Heart left ventricle (tissue), 16 donors: ENCODE measurements at regions not wholly inside any gene's neighbourhood (a gene's known extent, or its start where the extent isn't known, plus 50 kb on each side); places are given as distances from the start of the nearest gene placed in this dataset.

Experiments
- ATAC-seq, 4 donors: fragments of 200-7000 bp; cut with Tn5 transposase; one replicate each; pipeline ENCODE4 v1.9.1; 2020 to 2022; ENCODE audit warnings: moderate library complexity in 4 of 4, mild to moderate bottlenecking in 3 of 4, moderate number of reproducible peaks in 1 of 4
- DNase-seq, 5 donors: peaks; one replicate each; pipeline ENCODE4 v3.0.0-alpha.2; 2020
- H3K27ac ChIP-seq, 12 donors: fragments of 200-600 bp; sonication (generic) in 4 of 12; one replicate each; pipeline versions ENCODE4 v1.5.0 to v1.8.0; 2016 to 2022; ENCODE audit warnings: mild to moderate bottlenecking in 2 of 12
- H3K27me3 ChIP-seq, 9 donors: fragments of 200-600 bp; sonication (generic) in 2 of 9; one replicate each; pipeline versions ENCODE4 v1.5.1 to v1.8.0; 2016 to 2022; ENCODE audit warnings: mild to moderate bottlenecking in 3 of 9
- H3K36me3 ChIP-seq, 9 donors: fragments of 200-600 bp; sonication (generic) in 2 of 9; one replicate each; pipeline versions ENCODE4 v1.5.0 to v1.8.0; 2018 to 2022; ENCODE audit warnings: mild to moderate bottlenecking in 2 of 9
- H3K4me1 ChIP-seq, 12 donors: fragments of 200-600 bp; sonication (generic) in 4 of 12; one replicate each; pipeline versions ENCODE4 v1.5.0 to v1.8.0; 2016 to 2022; ENCODE audit warnings: mild to moderate bottlenecking in 3 of 12
- H3K4me3 ChIP-seq, 12 donors: fragments of 200-600 bp; sonication (generic) in 4 of 12; one replicate each; pipeline versions ENCODE4 v1.5.0 to v1.8.0; 2017 to 2022; ENCODE audit warnings: mild to moderate bottlenecking in 9 of 12, moderate library complexity in 4 of 12
- H3K9me3 ChIP-seq, 12 donors: fragments of 200-600 bp; sonication (generic) in 4 of 12; one replicate each; pipeline versions ENCODE4 v1.5.0 to v1.8.0; 2016 to 2022; ENCODE audit warnings: mild to moderate bottlenecking in 1 of 12
- POLR2A ChIP-seq, 2 donors: fragments of 450-650 bp; IDR thresholded peaks; one replicate each; pipeline ENCODE4 v1.6.1; 2017; ENCODE audit warnings: antibody characterized with exemption in 2 of 2, mild to moderate bottlenecking in 2 of 2, moderate library complexity in 2 of 2
- WGBS, 4 donors: extraction: QIAGEN DNeasy Blood & Tissue Kit in 2 of 4; methylation state at CpG; one replicate each; pipeline versions ENCODE4 v1.1.5 to v1.1.7; 2013 to 2018; 5-methylcytosine and 5-hydroxymethylcytosine counted together
- intact Hi-C, 10 donors: fragments of 100-400 bp; cut with DNase I; formaldehyde crosslinking; loops; one replicate each; pipeline versions ENCODE4 v1.11.1 to v1.14.2; 2022
- TF ChIP-seq, protein P1 (sequence below), 12 donors: fragments of 200-600 bp; sonication (generic) in 4 of 12; IDR thresholded peaks; one replicate each; pipeline versions ENCODE4 v1.5.0 to v1.8.0; 2018 to 2022; ENCODE audit warnings: antibody characterized with exemption in 12 of 12, mild to moderate bottlenecking in 5 of 12
- donor health status: ischemic (EF 13 %, LVEDD 7.1; RV severe dilation, severe dysfunction).
- donor health status: healthy with polysubstance abuse.
- donor health status: DM: no; HTN: yes; CAD: no.
- donor health status: DM: no; HTN: no; CAD: no.
- donor health status: ischemic (EF 25% LVEDD 6.9; RV normal size, moderate dysfunction).
- donor health status: ischemic (EF 25% LVEDD 5.7; RV mildly dilated, moderate dysfunction).
- donor health status: healthy.
- donor health status: DM: yes; HTN: yes; CAD: no.
- donor health status: ischemic (EF 35%, LVEDD 5.7; RV mildly dilated, moderate dysfunction).
- donor health status: nonischemic (EF 11% LVEDD 7.7; RV severe dilation, severe dysfunction).
- donor health status: DM: yes; HTN: yes; CAD: no.
- donor health status: PGD.
- donor health status: ischemic (EF 29% LVEDD 5.4; RV normal size, mild dysfunction).
- donor health status: nonischemic (EF 23%, LVEDD 6.1; RV moderate dilation, normal function).

- Histone ChIP-seq H3K27ac (no peak overlapping the region), H3K4me1 (peaks cover 0 to 16% (median 0%) of the 10 kb centered on the region in 12 donors), H3K9me3 (no peaks in the 10 kb centered on the region), H3K4me3 (no peak overlapping the region), H3K36me3 (no peaks in the 10 kb centered on the region), H3K27me3 (peaks cover 0 to 9% (median 0%) of the 10 kb centered on the region in 9 donors)
- intact Hi-C loops, result no loop called here
- WGBS, 4 donors, result 93 to 97% (median 95%) methylated on average over 5 of the region's 5 CpGs
- TF ChIP-seq POLR2A (IDR thresholded peaks at IDR 0.05), result no peak
- TF ChIP-seq, protein P1, sequence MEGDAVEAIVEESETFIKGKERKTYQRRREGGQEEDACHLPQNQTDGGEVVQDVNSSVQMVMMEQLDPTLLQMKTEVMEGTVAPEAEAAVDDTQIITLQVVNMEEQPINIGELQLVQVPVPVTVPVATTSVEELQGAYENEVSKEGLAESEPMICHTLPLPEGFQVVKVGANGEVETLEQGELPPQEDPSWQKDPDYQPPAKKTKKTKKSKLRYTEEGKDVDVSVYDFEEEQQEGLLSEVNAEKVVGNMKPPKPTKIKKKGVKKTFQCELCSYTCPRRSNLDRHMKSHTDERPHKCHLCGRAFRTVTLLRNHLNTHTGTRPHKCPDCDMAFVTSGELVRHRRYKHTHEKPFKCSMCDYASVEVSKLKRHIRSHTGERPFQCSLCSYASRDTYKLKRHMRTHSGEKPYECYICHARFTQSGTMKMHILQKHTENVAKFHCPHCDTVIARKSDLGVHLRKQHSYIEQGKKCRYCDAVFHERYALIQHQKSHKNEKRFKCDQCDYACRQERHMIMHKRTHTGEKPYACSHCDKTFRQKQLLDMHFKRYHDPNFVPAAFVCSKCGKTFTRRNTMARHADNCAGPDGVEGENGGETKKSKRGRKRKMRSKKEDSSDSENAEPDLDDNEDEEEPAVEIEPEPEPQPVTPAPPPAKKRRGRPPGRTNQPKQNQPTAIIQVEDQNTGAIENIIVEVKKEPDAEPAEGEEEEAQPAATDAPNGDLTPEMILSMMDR (IDR thresholded peaks at IDR 0.05), result no peak
- ATAC-seq, result no peak
- DNase-seq, result no peak
Observed at GRCh38 chr1:29807689-29808088, 571.4 kb downstream of the PTPRU start.

GRCh38 chr1:29806646-29807319 is 570.5 kb downstream of the PTPRU start:
- peaks cover 0 to 10% (median 0%) of the 10 kb centered on the region in 12 donors for H3K4me1 ChIP-seq
- WGBS, 4 donors, result 67 to 69% (median 68%) methylated on average over 4 of the region's 4 CpGs
- H3K4me3 ChIP-seq, result no peak overlapping the region
- H3K27ac ChIP-seq, result no peak overlapping the region
- ATAC-seq (no peak), DNase-seq (no peak)
- H3K36me3 ChIP-seq, result no peaks in the 10 kb centered on the region
- H3K27me3 ChIP-seq, result peaks cover 0 to 15% (median 0%) of the 10 kb centered on the region in 9 donors
- intact Hi-C loops, result no loop called here
- TF ChIP-seq, protein P1 (IDR thresholded peaks at IDR 0.05), result no peak
- TF ChIP-seq POLR2A (IDR thresholded peaks at IDR 0.05), result no peak
- H3K9me3 ChIP-seq, result no peaks in the 10 kb centered on the region

DNA sequence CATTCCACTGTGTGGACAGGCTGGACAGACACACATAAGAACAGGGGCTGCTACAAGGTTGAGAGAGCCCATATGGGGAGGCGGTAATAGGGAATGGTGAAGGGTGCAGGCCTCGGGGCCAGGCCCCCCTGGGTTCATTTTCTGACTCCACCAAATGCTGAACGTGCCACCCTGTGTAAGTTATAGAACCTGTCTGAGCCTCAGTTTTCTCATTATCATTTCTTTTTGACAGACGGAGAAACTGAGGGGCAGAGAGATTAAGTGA is 569.5 kb downstream of the PTPRU start:
- peaks cover 0 to 3% (median 0%) of the 10 kb centered on the region in 12 donors for H3K4me1 ChIP-seq
- intact Hi-C loops, result no loop called here
- no peak overlapping the region for H3K4me3 ChIP-seq
- no peak overlapping the region for H3K27ac ChIP-seq
- ATAC-seq (no peak), DNase-seq (no peak)
- no peaks in the 10 kb centered on the region for H3K9me3 ChIP-seq
- no peak for TF ChIP-seq POLR2A (IDR thresholded peaks at IDR 0.05)
- TF ChIP-seq, protein P1 (IDR thresholded peaks at IDR 0.05), result no peak
- 92 to 94% (median 93%) methylated on average over 4 of the region's 4 CpGs for WGBS, 4 donors
- peaks cover 0 to 20% (median 4%) of the 10 kb centered on the region in 9 donors for H3K27me3 ChIP-seq
- no peaks in the 10 kb centered on the region for H3K36me3 ChIP-seq

DNA sequence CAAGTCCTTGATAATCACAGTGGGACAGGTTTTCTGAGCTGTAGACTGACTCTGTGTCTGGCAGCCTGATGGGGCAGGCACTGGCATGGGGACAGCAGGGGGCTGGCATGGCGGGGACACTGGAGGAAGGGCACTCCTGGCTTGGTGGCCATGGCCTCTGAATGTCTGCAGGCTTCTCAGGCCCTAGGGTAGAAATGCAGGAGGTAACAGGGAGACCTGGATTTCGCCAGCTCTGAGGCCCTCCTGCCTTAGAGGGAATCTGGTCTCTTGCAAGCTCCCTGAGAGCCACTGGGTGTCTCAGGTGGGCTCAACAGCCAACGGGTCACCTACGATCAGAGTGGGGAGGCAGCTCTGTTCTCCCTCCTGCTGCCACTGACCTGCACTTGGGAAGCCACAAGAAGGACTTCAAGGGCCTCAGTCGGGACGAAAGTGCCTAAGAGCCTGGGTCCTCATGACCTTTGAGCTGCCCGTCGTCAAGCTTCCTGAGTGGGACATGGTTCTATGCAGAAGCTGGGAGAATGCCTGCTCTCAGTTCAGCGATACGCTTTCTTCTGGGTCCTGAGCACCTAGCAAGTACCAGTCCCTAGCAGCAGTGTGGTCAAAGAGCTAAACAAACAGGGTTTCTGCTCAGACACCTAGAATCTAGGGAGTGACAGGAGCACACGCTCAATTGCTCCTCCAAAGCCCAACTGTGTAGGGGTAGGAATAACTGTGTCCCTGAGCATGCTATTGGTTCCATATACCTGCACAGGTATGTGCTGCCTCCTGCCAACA is 569.0 kb downstream of the PTPRU start:
- H3K36me3 ChIP-seq, result no peaks in the 10 kb centered on the region
- no peaks in the 10 kb centered on the region for H3K9me3 ChIP-seq
- 79 to 86% (median 83%) methylated on average over 7 to 11 of the region's 11 CpGs for WGBS, 4 donors
- TF ChIP-seq, protein P1 (IDR thresholded peaks at IDR 0.05), result no peak
- no peak for TF ChIP-seq POLR2A (IDR thresholded peaks at IDR 0.05)
- H3K27ac ChIP-seq, result no peak overlapping the region
- DNase-seq (no peak), ATAC-seq (no peak)
- peaks cover 0 to 2% (median 0%) of the 10 kb centered on the region in 12 donors for H3K4me1 ChIP-seq
- intact Hi-C loops, result no loop called here
- H3K4me3 ChIP-seq, result no peak overlapping the region
- H3K27me3 ChIP-seq, result peaks cover 0 to 25% (median 4%) of the 10 kb centered on the region in 9 donors
